ENCODE measurements at regions not wholly inside any gene's neighbourhood (a gene's known extent, or its start where the extent isn't known, plus 50 kb on each side); places are given as distances from the start of the nearest gene placed in this dataset.

DNA sequence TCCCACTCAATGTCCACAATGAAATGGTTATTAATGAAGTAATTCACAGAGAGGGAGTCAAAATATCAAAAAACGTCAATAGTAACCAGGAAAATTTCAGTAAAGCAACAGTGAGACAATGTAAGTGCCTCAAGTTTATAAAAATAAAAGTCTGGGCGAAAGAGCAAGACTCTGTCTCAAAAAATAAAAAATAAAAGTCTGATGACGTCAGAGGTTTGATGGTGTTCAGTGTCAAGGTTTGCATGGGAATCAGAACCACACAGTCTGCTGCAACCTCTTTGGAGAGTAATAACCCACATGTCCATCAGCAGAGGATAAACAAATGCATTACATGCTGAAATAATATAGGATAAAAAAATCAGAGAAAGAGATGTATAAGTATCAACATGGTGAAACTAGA is 152.4 kb downstream of the ASCL1 start (continued):
- TF ChIP-seq ETV5 (CRISPR knock-in tag; IDR thresholded peaks at IDR 0.05; ENCODE audit: low read depth), result no peak

- no peak for ATAC-seq
- Histone ChIP-seq H3K4me2 (ENCODE audit: insufficient read depth, low read length) (no peak overlapping the region), H3K9ac (ENCODE audit: insufficient read depth in 1 of 2, low read depth in 2 of 2, low read length in 2 of 2) (no peak overlapping the region), H4K20me1 (replicated peaks; ENCODE audit: control insufficient read depth, insufficient read depth, low read length) (no peaks in the 10 kb centered on the region), H3K79me2 (ENCODE audit: control insufficient read depth, insufficient read depth, low read length) (no peaks in the 10 kb centered on the region), H3K4me3 (no peak overlapping the region), H3K4me1 (replicated peaks in 1 of 2; ENCODE audit: control insufficient read depth in 2 of 2, insufficient read depth in 2 of 2, low read length in 2 of 2) (no peaks in the 10 kb centered on the region), H3K27ac (ENCODE audit: extremely low read depth, low read depth, low read length) (no peak overlapping the region), H3K9me1 (ENCODE audit: control insufficient read depth, insufficient read depth, low read length) (no peaks in the 10 kb centered on the region), H3K9me3 (replicated peaks; ENCODE audit: control insufficient read depth, insufficient read depth, low read depth, low read length) (0 out of 2 replicates have a peak, but pooled peaks cover 2% of the 10 kb centered on the region), H3K36me3 (ENCODE audit: control insufficient read depth, insufficient read depth, low read length) (no peaks in the 10 kb centered on the region), H3K27me3 (ENCODE audit: control insufficient read depth in 2 of 2, insufficient read depth in 2 of 2, low read length in 2 of 2) (no peaks in the 10 kb centered on the region), H2AFZ (ENCODE audit: low read depth, low read length) (no peak overlapping the region)
- TF ChIP-seq FOXK2 (conservative IDR thresholded peaks at IDR 0.05 in 1 of 2, IDR thresholded peaks at IDR 0.05 in 1 of 2; ENCODE audit: low read depth in 2 of 2) (no peak), L3MBTL2 (IDR thresholded peaks at IDR 0.05) (no peak), PURB (CRISPR knock-in tag; IDR thresholded peaks at IDR 0.05; ENCODE audit: low read depth) (no peak), CREM (IDR thresholded peaks at IDR 0.05; ENCODE audit: low read depth) (no peak)
- CTCF ChIA-PET (ENCODE audit: low intra/inter-chr PET ratio), result no interaction called here
- FAIRE-seq, result no peak
- no peak for DNase-seq (ENCODE audit: extremely low read depth in 1 of 4, low spot score in 3 of 4)
- intact Hi-C loops (cut with micrococcal nuclease) (no loop called here), in situ Hi-C loops (cut with MboI) (no loop called here)
- POLR2A ChIA-PET, result no interaction called here
- no TSS peak for BruUV-seq (replicated peaks)
- 3% methylated on average over 5 of the region's 5 CpGs for WGBS (ENCODE audit: insufficient coverage, low coverage, missing lambda C conversion rate)
Observed at GRCh38 chr12:103114296-103115055, 157.0 kb downstream of the ASCL1 start.
